CD4-positive, alpha-beta T cell (primary cell): ENCODE measurements at regions not wholly inside any gene's neighbourhood (a gene's known extent, or its start where the extent isn't known, plus 50 kb on each side); places are given as distances from the start of the nearest gene placed in this dataset.
"Not testable (repeated sequence)": the region's sequence is repeated elsewhere in the genome, so short reads cannot be mapped to it uniquely, and the experiment has no call there.

ENCODE experiments used
- ATAC-seq: fragments of 200-7000 bp; cut with Tn5 transposase; one replicate; pipeline ENCODE4 v1.10.0; 2022; ENCODE audit warnings: mild to moderate bottlenecking; ENCODE audit not compliant: poor library complexity
- CTCF ChIA-PET: fragments of 350-600 bp; sonication (Branson Sonifier 250); formaldehyde crosslinking; loops from one replicate; lab custom pipeline; 2021; ENCODE audit warnings: antibody characterized with exemption, inconsistent platforms; lab: Charles Lee
- POLR2A ChIA-PET: fragments of 350-600 bp; sonication (Branson Sonifier 250); formaldehyde crosslinking; loops from one replicate; lab custom pipeline; 2021; ENCODE audit warnings: antibody characterized with exemption, inconsistent platforms; lab: Charles Lee
- DNase-seq, 14 experiments: peaks; one replicate each; pipeline ENCODE4 v3.0.0-alpha.2; 2013 to 2020; ENCODE audit warnings: mixed read lengths in 2 of 14
- H3K27ac ChIP-seq, 2 donors: one replicate each; pipeline versions ENCODE4 v1.5.1 to v1.7.0; 2013; ENCODE audit warnings: low read length in 2 of 2, low read depth in 1 of 2, mild to moderate bottlenecking in 1 of 2
- H3K27me3 ChIP-seq, 2 experiments: 1 replicate in 1 of 2; 2 replicates in 1 of 2; pipeline versions ENCODE4 v1.6.1 to v1.7.0; 2013; ENCODE audit warnings: low read length in 2 of 2, control low read depth in 1 of 2, mild to moderate bottlenecking in 1 of 2, moderate library complexity in 1 of 2; ENCODE audit not compliant: insufficient read depth in 2 of 2, control insufficient read depth in 1 of 2
- H3K36me3 ChIP-seq: one replicate; pipeline ENCODE4 v1.6.1; 2013; ENCODE audit warnings: low read length, control low read depth; ENCODE audit not compliant: insufficient read depth
- H3K4me1 ChIP-seq: one replicate; pipeline ENCODE4 v1.6.1; 2013; ENCODE audit warnings: low read length, control low read depth; ENCODE audit not compliant: insufficient read depth
- H3K4me3 ChIP-seq: one replicate; pipeline ENCODE4 v1.5.1; 2013; ENCODE audit warnings: mild to moderate bottlenecking, low read length, moderate library complexity
- H3K9me3 ChIP-seq, 2 experiments: 1 replicate in 1 of 2; 2 replicates in 1 of 2; pipeline versions ENCODE4 v1.6.1 to v1.7.0; 2013; ENCODE audit warnings: low read length in 2 of 2, mild to moderate bottlenecking in 2 of 2, control low read depth in 1 of 2, moderate library complexity in 1 of 2; ENCODE audit not compliant: control insufficient read depth in 1 of 2, insufficient read depth in 1 of 2
- H3K27ac Mint-ChIP-seq: one replicate; pipeline ENCODE4 v1.8.0; 2020; ENCODE audit warnings: mixed read lengths
- H3K27me3 Mint-ChIP-seq: one replicate; pipeline ENCODE4 v1.8.0; 2021; ENCODE audit warnings: mixed read lengths
- H3K36me3 Mint-ChIP-seq: one replicate; pipeline ENCODE4 v1.8.0; 2021; ENCODE audit warnings: low read depth, mixed read lengths
- H3K4me1 Mint-ChIP-seq: one replicate; pipeline ENCODE4 v1.8.0; 2021; ENCODE audit warnings: low read depth, mixed read lengths
- H3K4me3 Mint-ChIP-seq: one replicate; pipeline ENCODE4 v1.8.0; 2020; ENCODE audit warnings: mild to moderate bottlenecking, mixed read lengths
- H3K9me3 Mint-ChIP-seq: one replicate; pipeline ENCODE4 v1.8.0; 2020; ENCODE audit warnings: mixed read lengths
- CTCF ChIP-seq: fragments of 200-600 bp; IDR thresholded peaks from one replicate; pipeline ENCODE4 v1.8.0; 2022; ENCODE audit warnings: antibody characterized with exemption, mild to moderate bottlenecking
- intact Hi-C, 2 experiments: fragments of 100-400 bp; cut with DNase I in 1 of 2; cut with micrococcal nuclease in 1 of 2; formaldehyde crosslinking; loops; one replicate each; pipeline versions ENCODE4 v1.15.1 to v1.9.0; 2023 to 2025; cut with DNase I, micrococcal nuclease

GRCh38 chr10:4902571-4903011 is 60.6 kb upstream of the AKR1C1 start:
- Mint-ChIP-seq H3K9me3 (peaks cover 3% of the 10 kb centered on the region), H3K4me1 (peaks cover 16% of the 10 kb centered on the region), H3K36me3 (peaks cover 4% of the 10 kb centered on the region), H3K27ac (peak overlapping the region; percentile 76), H3K27me3 (no peaks in the 10 kb centered on the region), H3K4me3 (peak overlapping the region; percentile 73)
- POLR2A ChIA-PET = no interaction called here
- Histone ChIP-seq H3K4me3 (no peak overlapping the region), H3K27me3 (no peaks in the 10 kb centered on the region), H3K27ac (no peak overlapping the region), H3K4me1 (no peaks in the 10 kb centered on the region), H3K36me3 (no peaks in the 10 kb centered on the region), H3K9me3 (no peaks in the 10 kb centered on the region)
- intact Hi-C loops = no loop called here
- CTCF ChIA-PET = no interaction called here
- DNase-seq (peak in 1 of 14 experiments; percentile 7), ATAC-seq (peak; percentile 34)
- TF ChIP-seq CTCF = no peak

- H3K9me3 Mint-ChIP-seq, H3K27me3 ChIP-seq, H3K36me3 Mint-ChIP-seq, ATAC-seq, DNase-seq, H3K4me3 ChIP-seq, H3K9me3 ChIP-seq, POLR2A ChIA-PET, CTCF ChIA-PET, H3K27me3 Mint-ChIP-seq, H3K4me1 ChIP-seq, H3K36me3 ChIP-seq, intact Hi-C loops, H3K27ac ChIP-seq: not testable (repeated sequence)
- Mint-ChIP-seq H3K27ac (peak overlapping the region; percentile 76), H3K4me1 (peaks cover 16% of the 10 kb centered on the region), H3K4me3 (peak overlapping the region; percentile 73)
These were observed 60.1 kb upstream of the AKR1C1 start for GRCh38 chr10:4903126-4903525.

GRCh38 chr10:4903675-4904074 is 59.5 kb upstream of the AKR1C1 start:
- intact Hi-C loops, CTCF ChIA-PET: not testable (repeated sequence)

GRCh38 chr10:4909118-4909517 is 54.1 kb upstream of the AKR1C1 start:
- peaks cover 30% of the 10 kb centered on the region for H3K36me3 Mint-ChIP-seq
- Histone ChIP-seq H3K36me3 (peaks cover 3% of the 10 kb centered on the region), H3K9me3 (no peaks in the 10 kb centered on the region), H3K4me1 (no peaks in the 10 kb centered on the region), H3K4me3 (no peak overlapping the region), H3K27me3 (no peaks in the 10 kb centered on the region), H3K27ac (no peak overlapping the region)
- no peak overlapping the region for H3K4me3 Mint-ChIP-seq
- intact Hi-C loops = no loop called here
- ChIA-PET POLR2A (interaction anchor here (0.6 kb wide), 1 partner anchor 269 kb away, joined by 3 read pairs; no protein-coding TSS in a partner anchor), CTCF (interaction anchor here (0.9 kb wide), 1 partner anchor 9 kb away, joined by 3 read pairs; no protein-coding TSS in a partner anchor)
- DNase-seq (peak in 1 of 14 experiments; percentile 10), ATAC-seq (no peak)
- no peaks in the 10 kb centered on the region for H3K9me3 Mint-ChIP-seq
- no peak overlapping the region for H3K27ac Mint-ChIP-seq
- no peaks in the 10 kb centered on the region for H3K27me3 Mint-ChIP-seq
- no peaks in the 10 kb centered on the region for H3K4me1 Mint-ChIP-seq
- no peak for TF ChIP-seq CTCF

More at GRCh38 chr10:4903675-4904074, 59.5 kb upstream of the AKR1C1 start:
- POLR2A ChIA-PET, H3K27ac ChIP-seq, H3K36me3 ChIP-seq, H3K36me3 Mint-ChIP-seq, H3K4me3 ChIP-seq, DNase-seq, H3K27me3 Mint-ChIP-seq, H3K9me3 ChIP-seq, H3K27me3 ChIP-seq, ATAC-seq, H3K9me3 Mint-ChIP-seq, H3K4me1 ChIP-seq, H3K4me3 Mint-ChIP-seq: not testable (repeated sequence)
- H3K27ac Mint-ChIP-seq = peak overlapping the region; percentile 76
- H3K4me1 Mint-ChIP-seq = peaks cover 16% of the 10 kb centered on the region
